ENCODE measurements at regions not wholly inside any gene's neighbourhood (a gene's known extent, or its start where the extent isn't known, plus 50 kb on each side); places are given as distances from the start of the nearest gene placed in this dataset.
"Not testable (repeated sequence)": the region's sequence is repeated elsewhere in the genome, so short reads cannot be mapped to it uniquely, and the experiment has no call there.

DNA sequence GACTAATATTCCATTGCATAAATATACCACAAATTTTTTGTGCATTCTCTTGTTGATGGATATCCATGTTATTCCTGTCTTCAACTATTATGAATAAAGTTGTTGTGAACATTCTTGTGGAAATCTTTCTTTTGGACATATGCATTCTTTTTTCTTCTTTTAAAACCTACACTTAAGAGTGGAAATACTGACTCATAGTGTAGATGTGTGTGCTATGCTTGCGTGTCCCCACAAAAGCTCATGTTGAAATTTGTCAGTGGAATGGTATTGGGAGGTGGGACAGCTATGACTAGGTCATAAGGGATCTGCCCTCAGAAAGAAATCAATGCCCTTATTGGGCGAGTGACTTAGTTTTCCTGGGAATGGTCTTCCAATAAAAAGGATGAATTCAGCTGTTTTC lies 203.6 kb upstream of the PRSS58 start:
- no peak for DNase-seq

DNA sequence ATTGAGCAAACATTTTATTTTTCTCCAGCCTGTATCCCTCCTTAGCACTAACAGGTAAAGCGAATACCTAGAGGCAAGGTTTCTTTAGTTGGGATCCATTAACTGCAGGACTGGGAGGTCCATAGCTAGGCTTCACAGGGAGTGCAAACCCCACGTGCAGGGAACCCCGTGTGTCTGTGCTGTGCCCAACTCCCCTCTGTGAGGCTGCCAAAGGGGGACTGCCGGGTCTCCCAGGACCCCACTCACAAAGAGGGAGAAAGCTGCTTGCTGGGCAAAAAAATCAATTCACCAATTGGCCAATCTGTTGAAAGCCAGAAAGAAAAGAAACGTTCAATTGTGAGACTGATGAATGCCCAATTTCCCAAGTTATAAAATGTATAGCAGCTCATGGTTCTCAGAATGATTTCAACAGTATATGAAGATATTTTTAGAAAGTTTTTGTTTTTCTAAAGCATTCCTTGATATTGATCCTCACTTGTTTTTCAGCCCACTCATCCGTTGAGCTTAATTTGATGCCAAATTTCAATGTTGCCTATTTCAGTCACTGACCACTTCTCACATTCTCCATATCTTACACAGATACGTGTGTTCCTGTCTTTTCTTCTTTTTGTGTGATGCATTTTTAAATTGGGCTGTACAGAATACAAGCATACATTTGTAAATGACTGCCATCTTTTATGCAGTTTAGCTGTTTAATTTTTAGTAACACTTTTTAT lies 202.7 kb upstream of the PRSS58 start:
- no peak for DNase-seq

GRCh38 chr7:142459551-142459963 lies 201.7 kb upstream of the PRSS58 start:
- DNase-seq = peak; percentile 33 to 59

DNA sequence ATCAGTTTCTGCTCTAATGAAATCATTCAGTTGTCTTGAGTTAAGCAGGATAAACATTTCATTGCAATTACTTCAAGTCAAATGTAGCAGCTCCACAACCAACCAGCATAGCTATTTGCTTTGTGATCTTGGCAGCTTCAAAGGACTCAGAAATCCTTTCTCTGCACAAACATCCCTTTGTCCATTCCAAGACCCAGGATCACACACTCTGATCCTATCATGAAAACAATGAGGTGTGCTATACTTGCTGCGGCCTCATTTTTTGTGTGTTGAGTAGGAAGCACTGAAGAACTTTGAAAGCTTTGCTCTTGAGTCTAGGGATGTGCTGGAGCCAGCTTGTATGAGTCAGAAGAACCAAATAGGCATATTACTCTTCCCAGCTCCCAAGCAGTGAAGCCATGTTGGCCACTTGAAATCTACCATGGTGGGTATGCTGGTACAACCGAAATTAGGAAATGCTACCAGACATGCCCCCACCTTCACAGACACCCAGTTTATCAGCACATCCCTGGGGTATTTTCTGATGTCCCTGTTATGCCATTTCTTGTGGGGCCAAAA lies 199.4 kb upstream of the PRSS58 start:
- no peak for DNase-seq

- DNase-seq = no peak
Measured at GRCh38 chr7:142455392-142455791, 197.5 kb upstream of the PRSS58 start.

DNA sequence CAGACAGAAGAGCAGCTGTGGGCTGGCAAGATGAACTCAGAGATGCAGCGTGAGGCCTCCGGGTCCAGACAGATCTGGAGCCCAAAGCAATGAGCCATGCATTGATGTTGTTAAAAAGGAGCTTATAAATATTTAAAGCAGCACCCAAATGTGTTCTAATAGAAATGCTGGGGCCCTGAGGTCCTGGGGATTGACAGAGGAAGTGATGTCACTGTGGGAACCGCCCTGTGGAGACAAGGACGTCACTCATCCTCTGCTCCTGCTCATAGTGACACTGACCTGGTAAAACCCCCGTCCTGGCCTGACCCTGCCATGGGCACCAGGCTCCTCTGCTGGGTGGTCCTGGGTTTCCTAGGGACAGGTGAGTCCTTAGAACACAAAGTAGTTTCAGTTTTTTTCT lies 197.0 kb upstream of the PRSS58 start:
- peak; percentile 45 to 57 for DNase-seq

DNA sequence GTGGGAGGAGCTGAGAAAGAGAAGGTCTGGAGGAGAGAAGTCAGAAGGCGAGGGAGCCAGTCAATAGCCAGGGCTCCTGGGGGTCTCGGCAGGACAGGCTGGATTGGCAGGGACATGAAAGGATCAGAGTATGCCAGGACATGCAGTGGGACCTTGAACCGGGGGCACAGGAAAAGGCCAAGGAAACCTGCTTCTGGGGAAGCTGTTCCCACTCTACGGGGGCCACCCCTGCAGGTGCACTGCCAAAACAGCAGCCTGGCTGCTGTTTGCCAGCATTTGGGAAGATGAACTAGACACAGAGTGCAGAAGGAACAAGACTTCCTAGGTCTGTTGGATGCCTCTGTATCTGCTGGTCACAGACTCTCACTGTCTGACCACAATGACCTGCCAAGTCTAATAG lies 194.9 kb upstream of the PRSS58 start:
- DNase-seq = no peak

GRCh38 chr7:142451817-142452216 lies 194.0 kb upstream of the PRSS58 start:
- no peak for DNase-seq

DNA sequence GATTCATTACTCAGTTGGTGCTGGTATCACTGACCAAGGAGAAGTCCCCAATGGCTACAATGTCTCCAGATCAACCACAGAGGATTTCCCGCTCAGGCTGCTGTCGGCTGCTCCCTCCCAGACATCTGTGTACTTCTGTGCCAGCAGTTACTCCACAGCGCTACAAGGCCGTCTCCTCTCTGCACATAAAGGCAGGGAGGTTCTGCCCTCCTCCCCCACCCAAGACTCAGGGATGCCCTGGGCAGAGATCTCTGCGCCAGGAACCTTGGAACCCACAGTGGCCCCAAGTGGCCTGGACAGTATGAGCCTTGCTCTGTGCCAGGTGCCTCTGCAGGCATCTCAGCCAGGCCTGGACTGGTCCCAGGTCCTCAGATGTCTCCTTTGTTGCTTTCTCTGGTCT lies 193.4 kb upstream of the PRSS58 start:
- no peak for DNase-seq

GRCh38 chr7:142450695-142451094 lies 192.8 kb upstream of the PRSS58 start:
- no peak for DNase-seq

DNA sequence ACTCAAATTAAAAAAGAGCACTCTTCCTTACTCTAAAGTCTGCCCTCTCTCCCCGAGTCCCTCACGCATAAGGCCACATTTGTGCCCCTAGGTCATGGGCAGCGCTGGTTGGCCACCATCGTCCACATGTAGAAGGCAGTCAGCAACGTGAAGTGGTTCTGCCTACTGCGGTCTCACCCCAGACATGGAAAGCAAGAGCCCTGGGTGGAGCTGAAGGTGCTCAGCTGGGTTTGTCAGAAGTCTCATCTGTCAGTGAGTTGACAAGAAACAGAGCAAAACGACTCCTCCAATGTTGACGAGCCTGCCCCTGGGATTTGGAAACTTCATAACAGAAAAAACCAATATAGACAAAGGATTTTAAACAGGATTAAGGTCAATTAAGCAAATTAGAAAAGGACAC lies 192.3 kb upstream of the PRSS58 start:
- DNase-seq = no peak

DNA sequence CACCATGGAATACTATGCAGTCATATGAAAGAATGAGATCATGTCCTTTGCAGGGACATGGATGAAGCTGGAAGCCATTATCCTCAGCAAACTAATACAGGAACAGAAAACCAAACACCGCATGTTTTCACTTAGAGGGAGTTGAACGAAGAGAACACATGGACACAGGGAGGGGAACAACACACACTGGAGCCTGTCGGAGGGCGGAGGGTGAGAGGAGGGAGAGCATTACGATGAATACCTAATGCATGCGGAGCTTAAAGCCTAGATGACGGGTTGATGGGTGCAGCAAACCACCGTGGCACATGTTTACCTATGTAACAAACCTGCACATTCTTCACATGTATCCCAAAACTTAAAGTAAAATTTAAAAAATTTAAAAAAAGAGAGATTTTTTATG lies 191.0 kb upstream of the PRSS58 start:
- DNase-seq = not testable (repeated sequence)

GRCh38 chr7:142447762-142448161 lies 189.9 kb upstream of the PRSS58 start:
- no peak for DNase-seq

DNA sequence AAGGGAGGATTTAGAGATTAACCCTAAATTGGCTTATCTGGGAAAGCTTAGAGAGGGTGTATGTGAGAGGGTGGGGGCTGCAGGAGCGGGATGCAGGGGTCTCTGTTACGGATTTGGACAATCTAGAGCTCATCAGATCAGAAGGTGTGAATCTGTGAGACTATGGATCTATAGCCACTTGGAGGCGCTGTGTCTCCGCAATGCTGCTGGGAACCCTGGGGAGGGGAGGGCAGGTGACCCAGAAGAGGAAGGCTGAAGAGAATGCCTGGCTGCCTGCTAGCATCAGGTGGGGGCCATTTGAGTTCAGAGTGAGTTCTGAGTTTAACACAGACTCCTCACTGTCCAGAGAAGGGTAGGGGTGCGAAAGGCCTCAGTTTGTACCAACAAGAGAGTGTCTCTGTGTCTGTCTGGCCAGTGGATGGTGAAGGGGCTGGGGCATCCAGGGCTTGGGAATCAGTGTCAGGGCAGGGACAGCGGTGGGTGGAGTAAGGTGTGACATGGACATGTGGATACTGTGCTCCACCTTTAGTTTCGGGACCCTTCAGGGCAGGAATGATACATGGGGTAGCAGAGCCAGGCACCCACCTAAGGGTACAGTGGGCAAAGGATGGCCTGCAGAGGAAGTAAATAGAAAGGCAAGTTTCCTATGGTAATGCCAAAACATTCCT lies 187.3 kb upstream of the PRSS58 start:
- DNase-seq = peak; percentile 27 to 54

DNA sequence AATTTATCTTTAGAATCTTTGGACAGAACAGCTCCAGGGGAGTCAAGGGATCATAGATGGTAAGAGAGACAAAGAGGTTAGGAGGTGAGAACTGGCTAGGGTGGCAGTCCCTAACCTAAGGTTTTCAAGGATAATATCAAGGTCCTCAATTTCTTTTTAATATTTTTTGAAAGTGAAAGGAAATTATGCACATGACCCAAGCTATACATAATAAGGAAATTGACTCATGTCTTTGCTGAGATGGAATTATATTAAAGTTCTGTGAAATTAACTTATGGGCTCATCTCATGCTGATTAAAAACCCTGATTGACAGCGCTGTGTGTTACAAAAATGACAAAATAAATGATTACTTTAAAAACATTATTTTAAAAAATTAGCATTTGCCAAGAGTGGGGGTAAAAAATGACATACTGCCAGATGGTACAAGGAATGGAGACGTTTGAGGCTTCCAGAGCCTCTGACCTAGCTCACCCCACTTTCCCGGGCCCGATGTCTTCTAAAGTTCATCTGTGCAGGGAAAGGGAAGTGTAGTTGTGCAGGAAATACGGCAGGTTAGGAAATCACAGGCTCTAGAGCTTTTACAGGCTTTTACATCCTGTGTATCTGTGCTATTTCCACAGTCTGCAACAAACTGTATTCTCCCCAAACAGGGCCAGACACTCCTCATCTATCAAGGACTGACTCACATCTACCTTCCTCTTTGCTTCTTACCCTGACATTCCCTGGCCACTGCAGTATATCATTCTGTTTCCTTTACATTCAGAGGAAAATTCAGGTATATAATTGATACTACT lies 185.6 kb upstream of the PRSS58 start:
- DNase-seq = no peak

- DNase-seq = no peak
Measured at GRCh38 chr7:142442396-142442795, 184.5 kb upstream of the PRSS58 start.

DNA sequence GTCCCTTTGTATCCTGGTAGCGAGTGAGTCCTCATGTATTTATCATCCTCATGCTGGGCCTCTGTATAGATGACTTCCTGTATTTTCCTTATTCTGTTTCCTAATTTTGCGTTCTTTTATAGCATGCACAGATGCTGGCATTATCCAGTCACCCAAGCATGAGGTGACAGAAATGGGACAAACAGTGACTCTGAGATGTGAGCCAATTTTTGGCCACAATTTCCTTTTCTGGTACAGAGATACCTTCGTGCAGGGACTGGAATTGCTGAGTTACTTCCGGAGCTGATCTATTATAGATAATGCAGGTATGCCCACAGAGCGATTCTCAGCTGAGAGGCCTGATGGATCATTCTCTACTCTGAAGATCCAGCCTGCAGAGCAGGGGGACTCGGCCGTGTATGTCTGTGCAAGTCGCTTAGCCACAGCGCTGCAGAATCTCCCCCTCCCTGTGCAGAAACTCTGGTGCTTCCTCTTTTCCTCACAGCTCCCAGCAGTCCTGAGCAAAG lies 183.1 kb upstream of the PRSS58 start:
- peak in 1 of 2 donors; percentile 27 for DNase-seq

GRCh38 chr7:142440219-142440905 lies 182.5 kb upstream of the PRSS58 start:
- DNase-seq = no peak

DNA sequence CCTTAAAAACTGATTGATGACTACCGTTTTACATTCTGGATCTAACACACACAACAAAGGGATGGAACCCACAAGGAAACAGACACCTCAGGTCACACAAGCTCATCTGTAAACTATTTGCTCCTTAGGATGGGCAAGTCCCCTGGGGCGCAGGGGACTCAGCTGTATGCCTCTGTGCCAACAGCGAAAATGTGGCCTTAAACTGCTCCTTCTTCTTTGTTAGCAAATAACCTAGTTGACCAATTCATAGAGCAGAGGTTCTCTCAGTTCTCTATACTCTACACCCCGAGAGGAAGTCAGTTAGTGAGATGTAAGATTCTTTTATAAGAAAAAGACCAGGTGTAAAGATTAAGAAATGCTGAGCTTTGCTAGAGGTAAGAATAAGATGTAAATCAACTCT lies 181.9 kb upstream of the PRSS58 start:
- no peak for DNase-seq

GRCh38 chr7:142438923-142439515 lies 181.2 kb upstream of the PRSS58 start:
- no peak for DNase-seq

DNA sequence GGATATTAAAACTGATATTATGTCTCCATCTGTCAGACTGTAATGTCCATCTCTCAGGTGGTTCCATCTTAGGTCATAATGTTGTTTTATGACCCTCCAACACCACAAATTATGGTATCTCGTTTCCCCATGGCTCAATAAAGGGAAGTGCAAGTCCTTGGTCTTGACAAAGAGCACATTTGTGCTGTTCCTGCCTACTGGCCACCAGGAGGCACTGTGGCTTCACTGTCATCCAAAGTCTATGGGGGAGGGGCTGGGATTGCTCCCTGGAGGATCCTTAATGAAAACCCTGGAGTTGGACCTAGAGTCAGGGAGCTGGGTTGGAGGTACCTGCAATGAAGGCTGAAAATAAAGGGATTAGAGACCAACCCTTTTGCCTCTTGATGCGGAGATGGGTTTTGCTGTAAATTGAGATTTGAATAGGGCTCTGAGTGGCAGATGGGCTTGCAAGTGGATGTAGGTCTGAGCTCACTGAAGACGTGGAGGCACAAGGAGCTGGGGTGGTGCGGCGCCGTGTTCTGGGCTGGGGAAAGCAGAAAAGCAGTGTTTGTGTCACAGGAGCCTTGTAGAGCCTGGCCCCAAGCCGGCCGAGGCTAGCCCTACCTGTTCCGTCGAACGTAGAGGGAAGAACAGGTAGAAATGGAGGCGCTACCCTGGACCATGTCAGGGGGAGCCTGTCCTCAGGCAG lies 180.5 kb upstream of the PRSS58 start:
- DNase-seq = peak; percentile 11 to 46

- DNase-seq = no peak
Measured at GRCh38 chr7:142437741-142438140, 179.9 kb upstream of the PRSS58 start.

Data from CD4-positive, alpha-beta T cell treated with Interferon alpha-2 for 1 hour (primary cell).